Mucosa of stomach (tissue), 1 donor: ENCODE measurements at regions not wholly inside any gene's neighbourhood (a gene's known extent, or its start where the extent isn't known, plus 50 kb on each side); places are given as distances from the start of the nearest gene placed in this dataset.

ENCODE experiments used
- H3K27me3 ChIP-seq: one replicate; pipeline ENCODE4 v1.7.0; 2013; ENCODE audit warnings: mild to moderate bottlenecking, low read length; ENCODE audit not compliant: control insufficient read depth, insufficient read depth
- H3K36me3 ChIP-seq: one replicate; pipeline ENCODE4 v1.7.0; 2013; ENCODE audit warnings: low read length; ENCODE audit not compliant: control insufficient read depth, insufficient read depth
- H3K4me1 ChIP-seq: one replicate; pipeline ENCODE4 v1.7.0; 2013; ENCODE audit warnings: mild to moderate bottlenecking, low read length; ENCODE audit not compliant: control insufficient read depth, insufficient read depth
- H3K4me3 ChIP-seq: one replicate; pipeline ENCODE4 v1.7.0; 2013; ENCODE audit warnings: low read length
- H3K9ac ChIP-seq: one replicate; pipeline ENCODE4 v1.7.0; 2013; ENCODE audit warnings: mild to moderate bottlenecking, low read length, moderate library complexity
- H3K9me3 ChIP-seq: one replicate; pipeline ENCODE4 v1.7.0; 2013; ENCODE audit warnings: mild to moderate bottlenecking, low read length, moderate library complexity; ENCODE audit not compliant: control insufficient read depth
- donor health status: Pancreatic carcinoma.

- Histone ChIP-seq H3K4me1 (no peaks in the 10 kb centered on the region), H3K27me3 (no peaks in the 10 kb centered on the region), H3K4me3 (no peak overlapping the region), H3K9ac (no peak overlapping the region), H3K9me3 (no peaks in the 10 kb centered on the region), H3K36me3 (no peaks in the 10 kb centered on the region)
These were observed 596.5 kb downstream of the NLGN4X start for GRCh38 chrX:5632061-5632614.

GRCh38 chrX:5617666-5618065 lies 611.0 kb downstream of the NLGN4X start:
- no peaks in the 10 kb centered on the region for H3K9me3 ChIP-seq
- no peaks in the 10 kb centered on the region for H3K36me3 ChIP-seq
- H3K9ac ChIP-seq: no peak overlapping the region
- H3K27me3 ChIP-seq: no peaks in the 10 kb centered on the region
- H3K4me1 ChIP-seq: no peaks in the 10 kb centered on the region
- H3K4me3 ChIP-seq: no peak overlapping the region

GRCh38 chrX:5595570-5595969 lies 633.1 kb downstream of the NLGN4X start:
- Histone ChIP-seq H3K9me3 (no peaks in the 10 kb centered on the region), H3K4me1 (no peaks in the 10 kb centered on the region), H3K4me3 (no peak overlapping the region), H3K9ac (no peak overlapping the region), H3K27me3 (no peaks in the 10 kb centered on the region), H3K36me3 (no peaks in the 10 kb centered on the region)

- no peak overlapping the region for H3K4me3 ChIP-seq
- H3K36me3 ChIP-seq: no peaks in the 10 kb centered on the region
- no peaks in the 10 kb centered on the region for H3K4me1 ChIP-seq
- no peak overlapping the region for H3K9ac ChIP-seq
- no peaks in the 10 kb centered on the region for H3K9me3 ChIP-seq
- H3K27me3 ChIP-seq: no peaks in the 10 kb centered on the region
These were observed 641.9 kb downstream of the NLGN4X start for GRCh38 chrX:5586726-5587125.

GRCh38 chrX:5575407-5575806 lies 653.3 kb downstream of the NLGN4X start:
- H3K9me3 ChIP-seq: no peaks in the 10 kb centered on the region
- H3K4me1 ChIP-seq: no peaks in the 10 kb centered on the region
- no peak overlapping the region for H3K4me3 ChIP-seq
- H3K27me3 ChIP-seq: no peaks in the 10 kb centered on the region
- no peak overlapping the region for H3K9ac ChIP-seq
- H3K36me3 ChIP-seq: no peaks in the 10 kb centered on the region

DNA sequence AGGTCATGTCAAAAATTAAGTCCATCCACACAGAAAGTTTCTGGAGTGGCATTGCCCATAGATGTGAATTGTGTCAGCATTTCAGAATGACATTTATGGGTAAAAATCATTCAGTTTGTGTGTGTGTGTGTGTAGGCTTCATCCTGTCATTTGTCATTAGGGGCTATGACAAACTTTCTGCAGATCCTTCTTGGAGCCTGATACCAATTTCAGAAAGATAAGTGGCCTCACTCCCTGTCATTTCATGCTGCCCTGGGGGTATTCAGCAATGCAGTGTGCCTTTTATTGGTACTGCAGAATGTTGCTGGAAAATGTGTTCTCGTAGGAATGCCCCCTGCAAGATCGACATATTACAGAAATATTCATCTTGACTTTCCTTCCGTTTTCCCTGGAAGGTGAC lies 659.7 kb downstream of the NLGN4X start:
- Histone ChIP-seq H3K9ac (no peak overlapping the region), H3K4me1 (no peaks in the 10 kb centered on the region), H3K4me3 (no peak overlapping the region), H3K9me3 (no peaks in the 10 kb centered on the region), H3K36me3 (no peaks in the 10 kb centered on the region), H3K27me3 (no peaks in the 10 kb centered on the region)

DNA sequence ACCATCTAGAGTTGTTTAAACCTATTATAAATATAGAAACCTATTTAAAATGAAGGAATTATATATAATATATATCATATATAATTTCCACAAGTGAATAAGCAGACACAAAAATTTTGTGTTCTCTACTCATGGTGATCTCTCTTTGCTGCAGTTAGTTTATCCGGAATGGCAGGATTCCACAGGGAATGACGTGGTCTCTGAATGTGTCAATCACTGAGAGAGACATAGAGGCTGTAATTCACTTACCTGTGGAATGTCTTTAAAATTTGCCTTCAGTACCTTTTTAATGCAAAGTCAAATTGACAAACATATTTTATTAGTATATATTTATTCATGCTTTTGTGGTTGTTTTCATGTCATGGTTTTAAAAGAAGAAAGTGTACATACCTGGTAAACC lies 669.3 kb downstream of the NLGN4X start:
- no peaks in the 10 kb centered on the region for H3K36me3 ChIP-seq
- no peak overlapping the region for H3K9ac ChIP-seq
- H3K9me3 ChIP-seq: no peaks in the 10 kb centered on the region
- H3K27me3 ChIP-seq: no peaks in the 10 kb centered on the region
- H3K4me3 ChIP-seq: no peak overlapping the region
- no peaks in the 10 kb centered on the region for H3K4me1 ChIP-seq

DNA sequence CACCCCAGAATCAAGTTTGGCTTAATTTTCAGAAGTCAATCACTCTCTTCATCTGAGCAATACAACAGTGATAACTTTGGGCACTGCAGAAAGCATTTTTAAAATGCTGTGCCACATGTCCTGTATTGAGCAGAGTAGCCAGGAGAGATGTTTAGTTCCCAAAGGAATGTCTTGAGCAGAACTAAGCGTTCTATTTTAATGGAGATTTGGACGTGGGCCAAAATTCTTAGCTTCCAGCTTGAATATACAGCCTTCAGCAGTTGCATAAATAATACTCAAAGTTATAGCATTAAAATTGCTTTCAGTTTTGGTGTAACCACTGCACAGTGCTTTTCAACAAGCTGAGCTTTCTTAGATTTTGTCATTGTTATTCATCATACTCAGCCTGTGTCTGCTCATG lies 679.2 kb downstream of the NLGN4X start:
- Histone ChIP-seq H3K9ac (no peak overlapping the region), H3K36me3 (no peaks in the 10 kb centered on the region), H3K4me3 (no peak overlapping the region), H3K4me1 (no peaks in the 10 kb centered on the region), H3K9me3 (no peaks in the 10 kb centered on the region), H3K27me3 (no peaks in the 10 kb centered on the region)

DNA sequence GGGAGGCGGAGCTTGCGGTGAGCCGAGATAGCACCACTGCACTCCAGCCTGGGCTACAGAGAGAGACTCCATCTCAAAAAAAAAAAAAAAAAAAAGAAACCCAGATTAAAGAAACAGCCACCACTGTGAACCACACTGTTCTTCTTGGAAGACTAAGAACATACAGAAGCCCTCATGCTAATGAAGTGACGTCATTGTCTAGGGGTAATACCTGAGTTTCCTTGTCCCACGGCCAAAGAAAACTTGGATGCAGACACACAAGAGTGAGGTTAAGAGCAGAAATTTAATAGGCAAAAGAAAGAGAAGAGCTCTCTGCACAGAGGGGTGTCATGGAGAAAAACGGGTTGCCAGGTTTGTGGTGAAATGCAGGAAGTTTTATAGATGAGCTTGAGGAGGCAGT lies 691.6 kb downstream of the NLGN4X start:
- H3K4me3 ChIP-seq: no peak overlapping the region
- no peaks in the 10 kb centered on the region for H3K9me3 ChIP-seq
- no peaks in the 10 kb centered on the region for H3K4me1 ChIP-seq
- no peak overlapping the region for H3K9ac ChIP-seq
- no peaks in the 10 kb centered on the region for H3K36me3 ChIP-seq
- H3K27me3 ChIP-seq: no peaks in the 10 kb centered on the region

- Histone ChIP-seq H3K27me3 (no peaks in the 10 kb centered on the region), H3K36me3 (no peaks in the 10 kb centered on the region), H3K4me3 (no peak overlapping the region), H3K9ac (no peak overlapping the region), H3K9me3 (no peaks in the 10 kb centered on the region), H3K4me1 (no peaks in the 10 kb centered on the region)
These were observed 692.4 kb downstream of the NLGN4X start for GRCh38 chrX:5536261-5536660.

GRCh38 chrX:5528057-5528456 lies 700.6 kb downstream of the NLGN4X start:
- Histone ChIP-seq H3K9ac (no peak overlapping the region), H3K9me3 (no peaks in the 10 kb centered on the region), H3K4me1 (no peaks in the 10 kb centered on the region), H3K36me3 (no peaks in the 10 kb centered on the region), H3K4me3 (no peak overlapping the region), H3K27me3 (no peaks in the 10 kb centered on the region)

- Histone ChIP-seq H3K36me3 (no peaks in the 10 kb centered on the region), H3K9ac (no peak overlapping the region), H3K9me3 (no peaks in the 10 kb centered on the region)
These were observed 702.5 kb downstream of the NLGN4X start for GRCh38 chrX:5526191-5526590.

More at GRCh38 chrX:5526191-5526590, 702.5 kb downstream of the NLGN4X start:
- H3K4me3 ChIP-seq: no peak overlapping the region
- H3K27me3 ChIP-seq: no peaks in the 10 kb centered on the region
- no peaks in the 10 kb centered on the region for H3K4me1 ChIP-seq
